Neural progenitor cell (in vitro differentiated cells): ENCODE measurements at regions not wholly inside any gene's neighbourhood (a gene's known extent, or its start where the extent isn't known, plus 50 kb on each side); places are given as distances from the start of the nearest gene placed in this dataset.

Experiments used
- CTCF ChIP-seq: fragments of 200-600 bp; sonication (generic); IDR thresholded peaks from 2 replicates; pipeline ENCODE4 v1.5.1; 2017; ENCODE audit warnings: antibody characterized with exemption, mild to moderate bottlenecking
- EZH2 ChIP-seq: fragments of 200-600 bp; sonication (generic); IDR thresholded peaks from 2 replicates; pipeline ENCODE4 v1.6.1; 2017; ENCODE audit warnings: antibody characterized with exemption, mild to moderate bottlenecking, moderate library complexity
- EZH2phosphoT487 ChIP-seq: fragments of 200-600 bp; sonication (generic); IDR thresholded peaks from 2 replicates; pipeline ENCODE4 v1.6.1; 2017; ENCODE audit warnings: antibody characterized with exemption

- peak; percentile 66 for TF ChIP-seq CTCF
- TF ChIP-seq EZH2phosphoT487: no peak
- TF ChIP-seq EZH2: no peak
These were observed 111.2 kb upstream of the BEND6 start for GRCh38 chr6:56843476-56844349.
